H1 (cell line): ENCODE measurements at regions not wholly inside any gene's neighbourhood (a gene's known extent, or its start where the extent isn't known, plus 50 kb on each side); places are given as distances from the start of the nearest gene placed in this dataset.

Source experiments
- CTCF ChIA-PET: fragments of 300-600 bp; sonication (Branson Sonifier 250); formaldehyde crosslinking; loops from one replicate; lab custom pipeline; 2021; ENCODE audit not compliant: partially characterized antibody; lab: Charles Lee
- POLR2A ChIA-PET: fragments of 300-600 bp; sonication (Branson Sonifier 250); formaldehyde crosslinking; loops from one replicate; lab custom pipeline; 2021; ENCODE audit warnings: inconsistent platforms; ENCODE audit not compliant: partially characterized antibody; lab: Charles Lee
- DNase-seq, 2 experiments: peaks; one replicate each; pipeline versions ENCODE4 v3.0.0 to v3.0.0-alpha.2; 2010 to 2022; ENCODE audit warnings: low spot score in 2 of 2, low read depth in 1 of 2, mixed read lengths in 1 of 2
- FAIRE-seq: peaks from 2 replicates; lab custom pipeline; 2011; peaks lifted over from hg19 to GRCh38; lab: Jason Lieb, UNC
- H2AFZ ChIP-seq: 2 replicates; pipeline ENCODE4 v1.8.1; 2012; ENCODE audit warnings: low read length, inconsistent platforms
- H2AK5ac ChIP-seq: 2 replicates; pipeline ENCODE4 v1.6.1; 2013; ENCODE audit warnings: low read depth, low read length
- H2BK120ac ChIP-seq: replicated peaks from 2 replicates; pipeline ENCODE3; 2013; ENCODE audit warnings: low read depth, low read length, inconsistent platforms
- H2BK12ac ChIP-seq: 2 replicates; pipeline ENCODE4 v1.6.1; 2013; ENCODE audit warnings: low read depth, low read length
- H2BK15ac ChIP-seq: 2 replicates; pipeline ENCODE4 v1.6.1; 2013; ENCODE audit warnings: low read length
- H2BK20ac ChIP-seq: 2 replicates; pipeline ENCODE4 v1.6.1; 2013; ENCODE audit warnings: low read length
- H2BK5ac ChIP-seq: 2 replicates; pipeline ENCODE4 v1.6.1; 2013; ENCODE audit warnings: low read depth, low read length
- H3K14ac ChIP-seq: 2 replicates; pipeline ENCODE4 v1.6.1; 2013; ENCODE audit warnings: inconsistent platforms; ENCODE audit not compliant: insufficient read length
- H3K18ac ChIP-seq: 2 replicates; pipeline ENCODE4 v1.6.1; 2013; ENCODE audit warnings: low read length; ENCODE audit errors: extremely low read depth
- H3K23ac ChIP-seq: 2 replicates; pipeline ENCODE4 v1.6.1; 2013; ENCODE audit warnings: inconsistent platforms; ENCODE audit not compliant: insufficient read length
- H3K23me2 ChIP-seq: 2 replicates; pipeline ENCODE4 v1.6.1; 2013; ENCODE audit warnings: low read depth, low read length
- H3K27ac ChIP-seq: 2 replicates; pipeline ENCODE4 v1.6.1; 2011; ENCODE audit warnings: low read depth, low read length, inconsistent platforms
- H3K27me3 ChIP-seq, 4 experiments: replicated peaks in 1 of 4; 1 replicate in 1 of 4; 2 replicates in 3 of 4; pipeline versions ENCODE4 v1.6.1 to v1.8.1; 2011 to 2013; ENCODE audit warnings: low read length in 3 of 4, mild to moderate bottlenecking in 3 of 4, inconsistent platforms in 2 of 4, mixed read lengths in 2 of 4, moderate library complexity in 1 of 4; ENCODE audit not compliant: control insufficient read depth in 3 of 4, insufficient read depth in 3 of 4; ENCODE audit errors: extremely low read depth in 1 of 4
- H3K36me3 ChIP-seq, 4 experiments: 2 replicates each; pipeline versions ENCODE4 v1.6.1 to v1.8.1; 2011 to 2013; ENCODE audit warnings: mild to moderate bottlenecking in 4 of 4, low read length in 3 of 4, moderate library complexity in 2 of 4, control low read depth in 1 of 4, inconsistent platforms in 1 of 4; ENCODE audit not compliant: insufficient read depth in 4 of 4, control insufficient read depth in 2 of 4
- H3K4ac ChIP-seq: replicated peaks from 2 replicates; pipeline ENCODE3; 2013; ENCODE audit warnings: low read length, low read depth, mixed read lengths, inconsistent platforms; ENCODE audit not compliant: insufficient read length
- H3K4me1 ChIP-seq, 4 experiments: replicated peaks in 1 of 4; 1 replicate in 1 of 4; 2 replicates in 3 of 4; pipeline versions ENCODE4 v1.6.1 to v1.8.1; 2011 to 2013; ENCODE audit warnings: low read length in 3 of 4, inconsistent platforms in 2 of 4, mixed read lengths in 1 of 4; ENCODE audit not compliant: insufficient read depth in 4 of 4, control insufficient read depth in 3 of 4
- H3K4me2 ChIP-seq, 2 experiments: 2 replicates each; pipeline versions ENCODE4 v1.6.1 to v1.8.1; 2011 to 2013; ENCODE audit warnings: low read depth in 2 of 2, low read length in 2 of 2, control low read depth in 1 of 2, inconsistent platforms in 1 of 2, mild to moderate bottlenecking in 1 of 2; ENCODE audit not compliant: insufficient read depth in 1 of 2
- H3K4me3 ChIP-seq, 4 experiments: fragments of 200-600, 300-600 bp in 1 of 4; sonication (generic), shearing (Covaris generic), sonication (Bioruptor Twin) in 1 of 4; 2 replicates each; pipeline versions ENCODE4 v1.5.1 to v1.8.1; 2011 to 2016; ENCODE audit warnings: low read length in 4 of 4, low read depth in 3 of 4, control low read depth in 2 of 4, inconsistent platforms in 2 of 4, mild to moderate bottlenecking in 2 of 4, mixed read lengths in 1 of 4, moderate library complexity in 1 of 4; ENCODE audit not compliant: insufficient read depth in 2 of 4; ENCODE audit errors: extremely low read depth in 1 of 4
- H3K56ac ChIP-seq: replicated peaks from 2 replicates; pipeline ENCODE3; 2013; ENCODE audit warnings: low read depth, mild to moderate bottlenecking, mixed read lengths, low read length, inconsistent platforms; ENCODE audit not compliant: insufficient read length
- H3K79me1 ChIP-seq: 2 replicates; pipeline ENCODE4 v1.6.1; 2013; ENCODE audit warnings: low read depth, low read length, control low read depth
- H3K79me2 ChIP-seq, 2 experiments: 2 replicates each; pipeline versions ENCODE4 v1.6.1 to v1.8.1; 2012 to 2013; ENCODE audit warnings: low read length in 2 of 2, mild to moderate bottlenecking in 2 of 2, inconsistent platforms in 1 of 2; ENCODE audit not compliant: insufficient read depth in 2 of 2, control insufficient read depth in 1 of 2
- H3K9ac ChIP-seq, 4 experiments: replicated peaks in 1 of 4; 1 replicate in 1 of 4; 2 replicates in 3 of 4; pipeline versions ENCODE4 v1.6.1 to v1.8.1; 2011 to 2013; ENCODE audit warnings: low read depth in 3 of 4, low read length in 3 of 4, control low read depth in 2 of 4, mild to moderate bottlenecking in 2 of 4, moderate library complexity in 2 of 4, inconsistent platforms in 1 of 4; ENCODE audit errors: extremely low read depth in 1 of 4
- H3K9me3 ChIP-seq, 2 experiments: 2 replicates each; pipeline versions ENCODE4 v1.6.1 to v1.8.1; 2012 to 2013; ENCODE audit warnings: mild to moderate bottlenecking in 2 of 2, moderate library complexity in 2 of 2, control low read depth in 1 of 2, inconsistent platforms in 1 of 2, low read depth in 1 of 2, low read length in 1 of 2, mixed read lengths in 1 of 2; ENCODE audit not compliant: insufficient read depth in 2 of 2
- H4K20me1 ChIP-seq, 2 experiments: replicated peaks in 1 of 2; 2 replicates each; pipeline versions ENCODE3 to v1.8.1; 2011 to 2013; ENCODE audit warnings: inconsistent platforms in 2 of 2, low read length in 2 of 2, mild to moderate bottlenecking in 1 of 2; ENCODE audit not compliant: insufficient read depth in 2 of 2, control insufficient read depth in 1 of 2
- H4K5ac ChIP-seq: 2 replicates; pipeline ENCODE4 v1.6.1; 2013; ENCODE audit warnings: low read length, low read depth, mixed read lengths, inconsistent platforms; ENCODE audit not compliant: insufficient read length
- H4K8ac ChIP-seq: 2 replicates; pipeline ENCODE4 v1.8.0; 2013; ENCODE audit warnings: mild to moderate bottlenecking, moderate library complexity, low read length, inconsistent platforms; ENCODE audit not compliant: insufficient read depth; ENCODE audit errors: extremely low read depth
- H4K91ac ChIP-seq: replicated peaks from 2 replicates; pipeline ENCODE3; 2013; ENCODE audit warnings: low read length, mixed read lengths, inconsistent platforms; ENCODE audit not compliant: insufficient read length
- ASH2L ChIP-seq: fragments of 200-600, 300-600 bp; sonication (generic); IDR thresholded peaks from one replicate; pipeline ENCODE4 v1.7.1; 2017; ENCODE audit warnings: low read length
- CBX8 ChIP-seq: fragments of 300-800, 300-1000 bp; sonication (generic); IDR thresholded peaks from 2 replicates; pipeline ENCODE4 v1.7.1; 2016; ENCODE audit warnings: low read depth, low read length, borderline replicate concordance
- CEBPB ChIP-seq: IDR thresholded peaks from 2 replicates; pipeline ENCODE4 v1.6.1; 2012; ENCODE audit warnings: low read depth, low read length
- CHD2 ChIP-seq: IDR thresholded peaks from 2 replicates; pipeline ENCODE4 v1.6.1; 2012; ENCODE audit warnings: low read length, improper control_type of control experiment
- CREB1 ChIP-seq: IDR thresholded peaks from 2 replicates; pipeline ENCODE4 v1.6.1; 2012; ENCODE audit warnings: inconsistent platforms
- CTBP2 ChIP-seq: IDR thresholded peaks from 2 replicates; pipeline ENCODE4 v1.7.0; 2011; ENCODE audit warnings: borderline replicate concordance, mild to moderate bottlenecking, moderate library complexity, mixed read lengths, low read length; ENCODE audit not compliant: insufficient read depth, insufficient read length
- EGR1 ChIP-seq: IDR thresholded peaks from 2 replicates; pipeline ENCODE4 v1.6.1; 2011; ENCODE audit warnings: low read depth, low read length, borderline replicate concordance
- MAX ChIP-seq: IDR thresholded peaks from 2 replicates; pipeline ENCODE4 v1.6.1; 2012; ENCODE audit warnings: inconsistent platforms
- NANOG ChIP-seq: IDR thresholded peaks from 2 replicates; pipeline ENCODE4 v1.6.1; 2011; ENCODE audit warnings: low read length, low read depth, mild to moderate bottlenecking, inconsistent platforms; ENCODE audit not compliant: insufficient read depth, poor library complexity, severe bottlenecking
- PHF8 ChIP-seq: fragments of 200-600 bp; sonication (generic); conservative IDR thresholded peaks from 2 replicates; pipeline ENCODE4 v1.7.1; 2012; ENCODE audit warnings: low read depth, mild to moderate bottlenecking, inconsistent platforms, low read length, moderate library complexity
- RNF2 ChIP-seq: fragments of 200-900, 300-1000 bp; sonication (generic); IDR thresholded peaks from 2 replicates; pipeline ENCODE4 v1.7.1; 2016; ENCODE audit warnings: borderline replicate concordance, low read depth, mild to moderate bottlenecking, antibody characterized with exemption, low read length; ENCODE audit not compliant: poor library complexity, severe bottlenecking; ENCODE audit errors: missing control alignments
- RXRA ChIP-seq: IDR thresholded peaks from 2 replicates; pipeline ENCODE4 v1.6.1; 2011; ENCODE audit warnings: low read depth, mild to moderate bottlenecking, low read length, moderate library complexity; ENCODE audit not compliant: insufficient read depth
- USF2 ChIP-seq: IDR thresholded peaks from 2 replicates; pipeline ENCODE4 v1.6.1; 2011; ENCODE audit warnings: low read length, improper control_type of control experiment
- WGBS, 2 experiments: shearing (Covaris generic) in 1 of 2; methylation state at CpG; one replicate each; pipeline versions ENCODE4 v1.1.6 to v1.1.7; 2013 to 2015; ENCODE audit warnings: low lambda C conversion rate in 2 of 2, mixed read lengths in 2 of 2, inconsistent platforms in 1 of 2, low coverage in 1 of 2, missing lambda C conversion rate in 1 of 2; ENCODE audit not compliant: insufficient replicate concordance in 2 of 2, insufficient coverage in 1 of 2, insufficient read length in 1 of 2; ENCODE audit errors: extremely low coverage in 1 of 2, missing lambda C conversion rate in 1 of 2; 5-methylcytosine and 5-hydroxymethylcytosine counted together

- no peaks in the 10 kb centered on the region for H3K23me2 ChIP-seq
- no peak overlapping the region for H3K14ac ChIP-seq
- H4K8ac ChIP-seq, result no peak overlapping the region
- H2AFZ ChIP-seq, result no peak overlapping the region
- POLR2A ChIA-PET, result no interaction called here
- no peak overlapping the region for H3K9ac ChIP-seq
- H3K27ac ChIP-seq, result no peak overlapping the region
- H2AK5ac ChIP-seq, result no peak overlapping the region
- no peaks in the 10 kb centered on the region for H3K79me1 ChIP-seq
- no peak overlapping the region for H2BK120ac ChIP-seq
- no peak overlapping the region for H2BK20ac ChIP-seq
- DNase-seq (no peak), FAIRE-seq (no peak)
- no peak overlapping the region for H3K4me3 ChIP-seq
- no peak overlapping the region for H3K18ac ChIP-seq
- H3K79me2 ChIP-seq, result no peaks in the 10 kb centered on the region
- H2BK5ac ChIP-seq, result no peak overlapping the region
- no peaks in the 10 kb centered on the region for H3K9me3 ChIP-seq
- H4K20me1 ChIP-seq, result no peaks in the 10 kb centered on the region
- no peaks in the 10 kb centered on the region for H3K36me3 ChIP-seq
- H4K5ac ChIP-seq, result no peak overlapping the region
- H3K23ac ChIP-seq, result no peak overlapping the region
- no peak overlapping the region for H3K4ac ChIP-seq
- H4K91ac ChIP-seq, result no peak overlapping the region
- peaks cover 2 to 3% (median 2%) of the 10 kb centered on the region in 4 experiments; a peak in 4 of 7 replicates for H3K4me1 ChIP-seq
- no peak overlapping the region for H3K4me2 ChIP-seq
- CTCF ChIA-PET, result no interaction called here
- 84% methylated on average over 2 of the region's 2 CpGs; no CpG with 5 or more reads in 1 of the 2 experiments for WGBS, 2 experiments
- H3K56ac ChIP-seq, result no peak overlapping the region
- H2BK12ac ChIP-seq, result no peak overlapping the region
- H3K27me3 ChIP-seq, result 0 out of 7 replicates have a peak, but pooled peaks cover 0 to 4% (median 0%) of the 10 kb centered on the region in 4 experiments
- no peak overlapping the region for H2BK15ac ChIP-seq
- TF ChIP-seq PHF8, result no peak
- TF ChIP-seq NANOG, result no peak
- TF ChIP-seq CREB1, result no peak
- TF ChIP-seq ASH2L, result no peak
- TF ChIP-seq EGR1, result no peak
- TF ChIP-seq RXRA, result no peak
- no peak for TF ChIP-seq CHD2
- TF ChIP-seq CBX8, result no peak
- no peak for TF ChIP-seq CTBP2
- no peak for TF ChIP-seq RNF2
- no peak for TF ChIP-seq MAX
- TF ChIP-seq CEBPB, result no peak
- no peak for TF ChIP-seq USF2
Observed at GRCh38 chr10:28788252-28788651, 110.9 kb downstream of the BAMBI start.
